GM21528 (cell line): ENCODE measurements at regions not wholly inside any gene's neighbourhood (a gene's known extent, or its start where the extent isn't known, plus 50 kb on each side); places are given as distances from the start of the nearest gene placed in this dataset.

ENCODE experiments used
- ATAC-seq: cut with Tn5 transposase; IDR thresholded peaks from one replicate; pipeline ENCODE4 v1.9.1; 2021; ENCODE audit warnings: mild to moderate bottlenecking, moderate library complexity; ENCODE audit not compliant: unreplicated experiment, low FRiP score

GRCh38 chr1:222250376-222250775 lies 297.5 kb downstream of the HHIPL2 start:
- no peak for ATAC-seq

- ATAC-seq: no peak
Measured at GRCh38 chr1:222247811-222248310, 300.0 kb downstream of the HHIPL2 start.

DNA sequence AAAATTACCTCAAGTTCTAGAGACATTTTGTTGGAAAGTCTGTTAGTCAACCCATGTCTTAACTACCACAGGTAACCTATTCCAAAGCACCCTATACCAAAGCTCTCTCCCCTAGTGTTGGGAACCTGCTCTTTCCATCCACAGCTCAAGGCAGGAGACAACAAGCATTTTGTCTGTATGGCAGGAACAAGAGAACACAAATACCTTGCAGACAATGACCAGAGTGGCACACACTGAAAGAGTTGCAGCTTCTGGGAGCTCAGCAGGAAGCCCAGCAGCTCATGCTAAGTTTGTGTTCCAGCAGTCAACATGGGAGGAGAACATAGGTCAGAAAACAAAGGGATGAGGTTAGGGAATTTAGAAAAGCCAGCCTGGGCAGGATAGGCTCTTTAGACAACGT lies 300.8 kb downstream of the HHIPL2 start:
- no peak for ATAC-seq

DNA sequence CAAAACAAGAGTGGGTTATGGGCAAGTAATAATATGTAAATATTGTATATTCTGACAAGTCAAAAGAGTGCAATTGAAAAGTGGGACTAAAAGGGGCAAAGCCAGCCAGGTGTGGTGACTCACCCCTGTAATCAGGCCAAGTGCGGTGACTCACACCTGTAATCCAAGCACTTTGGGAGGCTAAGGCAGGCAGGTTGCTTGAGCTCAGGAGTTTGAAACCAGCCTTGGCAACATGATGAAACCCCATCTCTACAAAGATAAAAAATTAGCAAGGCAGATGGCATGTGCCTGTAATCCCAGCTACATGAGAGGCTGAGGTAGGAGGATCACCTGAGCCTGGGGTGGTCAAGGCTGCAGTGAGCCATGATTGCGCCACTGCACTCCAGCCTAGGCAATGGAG lies 304.0 kb downstream of the HHIPL2 start:
- no peak for ATAC-seq

DNA sequence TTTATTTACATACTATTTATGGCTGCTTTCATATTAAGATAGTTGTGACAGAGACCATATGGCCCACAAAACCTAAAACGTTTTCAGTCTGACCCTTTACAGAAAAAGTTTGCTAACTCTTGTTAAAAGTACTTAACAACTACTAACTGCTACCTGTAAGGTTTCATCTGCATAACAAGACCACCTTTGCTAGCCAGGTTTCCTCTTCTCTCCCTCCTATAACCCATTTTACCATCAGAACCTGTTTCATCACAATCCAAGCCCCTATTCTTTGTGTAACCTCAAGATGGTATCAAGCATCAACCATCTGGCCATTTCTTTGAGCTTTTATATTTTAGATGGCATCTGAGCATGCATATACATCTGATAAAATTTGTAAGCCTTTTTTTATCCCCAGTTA lies 305.4 kb downstream of the HHIPL2 start:
- ATAC-seq: no peak

DNA sequence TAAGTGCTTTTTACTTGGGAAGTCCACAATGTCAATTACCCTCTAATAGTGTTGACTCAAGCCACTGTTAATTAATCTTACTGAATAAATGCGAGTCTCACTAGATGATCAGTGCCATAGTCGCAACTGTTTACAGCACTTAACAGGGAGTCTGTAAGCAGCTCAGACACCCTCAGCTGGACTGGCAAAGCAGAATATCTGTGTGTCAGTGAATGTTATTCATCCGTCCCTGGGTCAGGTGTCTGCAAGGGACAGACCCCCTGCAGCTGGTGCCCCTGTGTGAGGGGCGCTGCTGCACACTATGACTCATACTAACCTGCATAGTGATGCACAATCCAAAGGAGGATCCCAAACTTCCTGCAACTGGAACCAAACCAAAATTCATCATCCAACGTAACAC lies 306.5 kb downstream of the HHIPL2 start:
- ATAC-seq: no peak

DNA sequence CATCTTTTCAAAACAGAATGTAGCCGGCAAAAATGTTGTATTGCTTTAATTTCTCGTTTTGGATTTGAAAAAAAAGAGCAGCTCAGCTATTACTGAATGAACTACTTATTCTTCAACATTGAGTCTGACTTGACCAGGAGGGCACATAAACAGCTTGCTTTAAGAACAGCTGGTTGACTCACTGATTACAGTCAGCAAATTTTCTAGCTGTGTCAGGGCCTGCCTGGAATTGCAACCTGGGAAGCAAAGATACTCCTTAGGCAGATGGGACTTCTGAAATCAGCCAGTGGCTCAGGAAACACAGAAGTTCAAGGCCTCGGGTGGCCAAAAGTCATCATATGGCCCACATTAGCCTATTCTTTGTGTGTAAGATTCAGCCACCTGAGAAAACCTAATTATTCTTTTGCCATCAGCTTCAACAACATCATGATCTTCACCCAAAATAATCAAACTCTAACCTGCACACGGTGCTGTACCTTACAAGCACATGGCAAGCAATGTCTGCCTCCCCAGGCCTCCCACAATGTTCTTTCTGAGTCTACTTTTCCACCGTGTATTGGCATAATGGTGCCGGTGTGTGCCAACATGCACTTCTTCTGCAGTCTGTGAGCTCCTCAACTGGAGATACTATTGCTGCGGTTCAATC lies 307.2 kb downstream of the HHIPL2 start:
- ATAC-seq: no peak

GRCh38 chr1:222239130-222239529 lies 308.8 kb downstream of the HHIPL2 start:
- ATAC-seq: no peak

GRCh38 chr1:222234351-222234750 lies 313.6 kb downstream of the HHIPL2 start:
- ATAC-seq: no peak

- ATAC-seq: no peak
Measured at GRCh38 chr1:222233444-222234158, 314.3 kb downstream of the HHIPL2 start.

- ATAC-seq: no peak
Measured at GRCh38 chr1:222232842-222233241, 315.1 kb downstream of the HHIPL2 start.

- no peak for ATAC-seq
Measured at GRCh38 chr1:222229672-222230312, 318.1 kb downstream of the HHIPL2 start.

GRCh38 chr1:222225316-222225691 lies 322.6 kb downstream of the HHIPL2 start:
- no peak for ATAC-seq

DNA sequence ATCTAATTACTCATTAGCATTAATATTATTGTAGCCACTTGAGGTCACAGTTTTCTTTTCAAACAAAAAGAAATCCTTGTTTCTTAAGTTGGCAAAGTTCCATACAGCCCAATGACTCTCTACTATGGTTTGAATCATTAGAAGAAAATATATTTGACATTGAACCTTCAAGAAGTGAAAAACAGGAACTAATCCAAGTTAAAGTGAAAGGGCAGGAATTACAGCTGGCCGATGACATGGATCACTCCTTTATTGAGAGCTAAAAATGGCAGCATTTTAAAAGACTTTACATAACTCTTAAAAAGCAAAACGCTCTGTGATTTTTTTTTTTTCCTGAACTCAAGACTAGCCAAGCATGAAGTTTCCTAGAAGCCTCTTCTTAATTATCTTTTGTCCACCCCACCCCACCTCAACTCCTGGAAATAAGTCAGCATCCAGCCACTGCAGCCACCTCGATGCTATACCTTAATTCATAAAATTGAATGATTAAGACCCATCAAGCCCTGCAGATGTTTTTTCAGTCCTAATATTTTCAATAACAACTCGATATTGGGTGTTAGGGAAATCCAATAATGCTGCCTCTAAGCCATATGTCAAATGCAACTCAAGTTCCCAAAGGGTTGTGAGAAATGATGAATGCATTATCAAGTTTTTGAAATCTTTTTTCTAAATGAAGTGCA lies 323.1 kb downstream of the HHIPL2 start:
- ATAC-seq: no peak

DNA sequence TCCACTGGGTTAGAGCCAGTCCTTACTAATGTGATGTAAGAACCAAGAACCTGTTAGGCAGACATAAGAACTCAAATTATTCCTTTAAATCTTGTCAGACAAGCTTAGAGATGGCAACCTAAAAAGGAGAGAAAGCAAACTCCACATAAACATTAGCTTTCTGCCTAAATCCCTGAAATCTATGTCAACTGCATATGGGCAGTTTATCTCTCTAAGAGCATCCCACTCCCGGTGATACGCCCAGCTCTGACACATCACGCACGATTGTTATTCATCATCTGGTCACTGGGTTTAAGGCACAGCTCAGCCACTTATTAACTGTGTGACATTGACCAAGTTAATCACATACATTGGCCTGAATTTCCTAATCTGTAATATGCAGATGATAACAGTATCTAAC lies 323.7 kb downstream of the HHIPL2 start:
- no peak for ATAC-seq

GRCh38 chr1:222223010-222223409 lies 324.9 kb downstream of the HHIPL2 start:
- ATAC-seq: no peak

GRCh38 chr1:222216255-222216754 lies 331.6 kb downstream of the HHIPL2 start:
- no peak for ATAC-seq

DNA sequence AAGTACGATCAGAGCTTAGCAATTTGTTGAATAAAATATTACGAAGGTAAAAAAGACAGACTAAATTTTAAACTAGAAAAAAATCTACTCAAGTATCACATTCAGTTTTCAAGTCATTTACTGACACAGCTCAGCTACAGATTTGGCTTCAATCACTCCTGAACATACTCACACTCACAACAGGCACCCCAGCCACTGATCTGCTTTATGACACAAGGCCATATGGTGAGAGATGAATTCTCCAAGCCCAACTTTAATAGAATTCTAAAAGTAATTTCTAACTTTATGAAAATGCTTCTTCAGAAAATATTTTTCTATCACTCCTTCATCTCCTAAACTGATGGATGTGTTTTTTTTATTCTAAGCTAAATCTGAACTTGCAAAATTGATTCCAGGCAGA lies 337.1 kb downstream of the HHIPL2 start:
- ATAC-seq: no peak

DNA sequence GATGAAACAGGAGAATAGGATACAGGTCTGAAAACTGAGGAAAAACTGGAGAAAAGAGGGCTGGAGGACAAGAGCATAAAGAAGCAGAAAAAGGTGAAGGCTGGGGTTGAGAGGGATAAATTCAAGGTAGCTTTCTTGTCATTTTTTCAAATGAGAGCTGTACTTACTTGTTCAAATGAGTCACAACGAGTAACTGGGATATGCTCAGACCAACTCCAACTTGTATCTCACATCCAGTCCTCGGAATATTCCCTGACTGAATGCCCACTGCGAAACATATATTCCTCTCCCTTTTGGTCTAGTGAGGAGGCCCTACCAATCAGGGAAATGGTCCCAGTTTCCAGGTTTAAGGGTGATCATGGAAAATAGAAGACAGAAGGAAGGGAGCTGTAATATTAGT lies 343.4 kb downstream of the HHIPL2 start:
- ATAC-seq: no peak

DNA sequence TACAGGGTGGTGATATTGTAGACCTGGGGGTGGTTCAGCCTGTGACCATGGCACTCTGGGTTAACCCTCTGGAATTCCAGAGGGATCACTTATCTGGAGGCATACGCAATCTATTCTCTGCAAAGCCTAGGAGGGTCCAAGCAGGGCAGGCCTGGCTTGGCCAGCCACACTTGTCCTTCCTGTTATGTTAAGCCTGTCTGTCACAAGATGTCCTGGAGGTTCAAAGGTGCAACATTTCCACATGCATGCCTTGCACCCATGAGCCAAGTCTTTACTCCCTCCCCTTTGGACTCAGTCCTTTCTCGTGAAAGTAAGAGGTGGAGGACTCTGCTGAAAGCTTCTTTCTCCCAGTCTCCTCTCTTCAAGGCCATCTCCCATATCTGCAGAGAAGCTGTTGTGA lies 345.1 kb downstream of the HHIPL2 start:
- no peak for ATAC-seq

- no peak for ATAC-seq
Measured at GRCh38 chr1:222196736-222197135, 351.2 kb downstream of the HHIPL2 start.
